Hepatocyte (in vitro differentiated cells): ENCODE measurements at regions not wholly inside any gene's neighbourhood (a gene's known extent, or its start where the extent isn't known, plus 50 kb on each side); places are given as distances from the start of the nearest gene placed in this dataset.

Experiments used
- CTCF ChIP-seq: fragments of 200-600 bp; sonication (generic); IDR thresholded peaks from 2 replicates; pipeline ENCODE4 v1.5.1; 2016; ENCODE audit warnings: antibody characterized with exemption, mild to moderate bottlenecking; ENCODE audit not compliant: poor library complexity
- EZH2 ChIP-seq: fragments of 200-600 bp; sonication (generic); IDR thresholded peaks from 2 replicates; pipeline ENCODE4 v1.6.1; 2016; ENCODE audit warnings: antibody characterized with exemption, mild to moderate bottlenecking, borderline replicate concordance
- EZH2phosphoT487 ChIP-seq: fragments of 200-600 bp; sonication (generic); IDR thresholded peaks from one replicate; pipeline ENCODE4 v1.6.1; 2018; ENCODE audit warnings: antibody characterized with exemption, mild to moderate bottlenecking, low read depth, moderate library complexity; ENCODE audit not compliant: unreplicated experiment, severe bottlenecking

DNA sequence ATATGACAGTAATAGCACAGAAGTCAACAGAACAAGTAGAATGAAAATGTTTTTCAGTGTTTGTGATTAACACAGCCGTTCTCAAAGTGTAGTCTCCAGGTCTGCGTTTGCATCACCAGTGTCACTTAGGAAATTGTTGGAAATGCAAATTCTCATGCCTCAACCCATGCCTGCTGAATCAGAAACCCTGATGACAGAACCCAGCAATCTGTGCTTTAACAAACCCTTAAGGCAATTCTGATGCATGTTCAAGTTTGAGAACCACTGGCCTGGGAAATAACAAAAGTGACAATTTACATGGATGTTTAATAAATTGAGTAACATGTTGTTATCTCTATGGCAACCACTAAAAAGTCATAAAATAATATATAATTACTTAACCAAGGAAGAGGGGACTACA lies 103.1 kb upstream of the ATP11B start:
- TF ChIP-seq CTCF: no peak
- no peak for TF ChIP-seq EZH2
- no peak for TF ChIP-seq EZH2phosphoT487
